K562 (cell line): ENCODE measurements at regions not wholly inside any gene's neighbourhood (a gene's known extent, or its start where the extent isn't known, plus 50 kb on each side); places are given as distances from the start of the nearest gene placed in this dataset.

Source experiments
- ATF1 ChIP-seq, 2 experiments: fragments of 450-650 bp in 1 of 2; IDR thresholded peaks; 2 replicates each; pipeline ENCODE4 v1.6.1; 2016; ENCODE audit warnings: missing compliant biosample characterization in 1 of 2, missing genetic modification characterization in 1 of 2
- BHLHE40 ChIP-seq: IDR thresholded peaks from 2 replicates; pipeline ENCODE4 v1.6.1; 2011; ENCODE audit warnings: low read length, improper control_type of control experiment
- CBFB ChIP-seq: sonication (generic); formaldehyde crosslinking; IDR thresholded peaks from 2 replicates; pipeline ENCODE4 v1.4.0; 2020; ENCODE audit warnings: mild to moderate bottlenecking, missing genetic modification reagents
- DACH1 ChIP-seq: fragments of 450-650 bp; IDR thresholded peaks from 2 replicates; pipeline ENCODE4 v1.6.1; 2018; ENCODE audit not compliant: partially characterized antibody
- DDX20 ChIP-seq: fragments of 450-650 bp; IDR thresholded peaks from 2 replicates; pipeline ENCODE4 v1.6.1; 2016; ENCODE audit warnings: missing genetic modification characterization, low read depth, mild to moderate bottlenecking, missing compliant biosample characterization, moderate library complexity
- ELF2 ChIP-seq: fragments of 250-450 bp; sonication (Bioruptor Pico); IDR thresholded peaks from 2 replicates; pipeline ENCODE4 v1.5.0; 2021; ENCODE audit warnings: mild to moderate bottlenecking
- GABPB1 ChIP-seq: sonication (generic); formaldehyde crosslinking; IDR thresholded peaks from 2 replicates; pipeline ENCODE4 v1.8.0; 2022; ENCODE audit warnings: mild to moderate bottlenecking, missing genetic modification reagents
- LEF1 ChIP-seq: fragments of 450-650 bp; IDR thresholded peaks from 2 replicates; pipeline ENCODE4 v1.6.1; 2016; ENCODE audit warnings: mild to moderate bottlenecking
- NCOA2 ChIP-seq, 2 experiments: fragments of 450-650 bp; IDR thresholded peaks; 2 replicates each; pipeline ENCODE4 v1.6.1; 2018; ENCODE audit warnings: mild to moderate bottlenecking in 2 of 2, moderate library complexity in 1 of 2; ENCODE audit not compliant: partially characterized antibody in 2 of 2
- NEUROD1 ChIP-seq: fragments of 150-350 bp; IDR thresholded peaks from 2 replicates; pipeline ENCODE4 v1.6.1; 2014; ENCODE audit warnings: borderline replicate concordance, low read length, low read depth; ENCODE audit not compliant: partially characterized antibody
- POLR2B ChIP-seq: fragments of 450-650 bp; IDR thresholded peaks from 2 replicates; pipeline ENCODE4 v1.6.1; 2018; ENCODE audit warnings: low read depth; ENCODE audit not compliant: partially characterized antibody
- POLR3A ChIP-seq: IDR thresholded peaks from 2 replicates; pipeline ENCODE4 v1.6.1; 2011; ENCODE audit warnings: borderline replicate concordance, mild to moderate bottlenecking, moderate library complexity; ENCODE audit not compliant: insufficient read length, insufficient read depth; ENCODE audit errors: extremely low read depth
- RNF2 ChIP-seq: sonication (generic); IDR thresholded peaks from 2 replicates; pipeline ENCODE4 v1.6.1; 2016
- SIN3B ChIP-seq: fragments of 450-650 bp; IDR thresholded peaks from 2 replicates; pipeline ENCODE4 v1.6.1; 2017; ENCODE audit warnings: low read depth, mild to moderate bottlenecking, moderate library complexity
- TARDBP ChIP-seq: fragments of 450-650 bp; IDR thresholded peaks from 2 replicates; pipeline ENCODE4 v1.6.1; 2016
- THRA ChIP-seq: fragments of 450-650 bp; IDR thresholded peaks from 2 replicates; pipeline ENCODE4 v1.6.1; 2017; ENCODE audit warnings: mild to moderate bottlenecking, moderate library complexity
- ZNF143 ChIP-seq: sonication (generic); formaldehyde crosslinking; IDR thresholded peaks from 2 replicates; pipeline ENCODE4 v1.9.0; 2022; ENCODE audit warnings: mild to moderate bottlenecking, missing genetic modification reagents
- ZNF165 ChIP-seq: fragments of 250-450 bp; sonication (Bioruptor Pico); IDR thresholded peaks from 2 replicates; pipeline ENCODE4 v1.4.0; 2020; ENCODE audit warnings: borderline replicate concordance
- ZNF24 ChIP-seq: fragments of 450-650 bp; IDR thresholded peaks from 2 replicates; pipeline ENCODE4 v1.6.1; 2016
- ZNF717 ChIP-seq: fragments of 250-450 bp; sonication (Bioruptor Pico); IDR thresholded peaks from 2 replicates; pipeline ENCODE4 v1.5.0; 2021
- ZNF77 ChIP-seq: fragments of 250-450 bp; sonication (Bioruptor Pico); IDR thresholded peaks from 2 replicates; pipeline ENCODE4 v1.5.0; 2020
- TF ChIP-seq, protein P1 (sequence below): fragments of 450-650 bp; formaldehyde crosslinking; IDR thresholded peaks from 2 replicates; pipeline ENCODE4 v1.4.0; 2020; ENCODE audit warnings: mild to moderate bottlenecking, moderate library complexity
- TF ChIP-seq, protein P2 (sequence below): fragments of 250-450 bp; sonication (Bioruptor Pico); IDR thresholded peaks from 2 replicates; pipeline ENCODE4 v1.8.0; 2021; ENCODE audit warnings: mild to moderate bottlenecking, moderate library complexity
- TF ChIP-seq, protein P3 (sequence below), 3 experiments: fragments of 200-800 bp in 1 of 3; fragments of 250-450 bp in 1 of 3; fragments of 450-650 bp in 1 of 3; sonication (Bioruptor Pico) in 1 of 3; sonication (Bioruptor generic) in 1 of 3; formaldehyde crosslinking in 1 of 3; IDR thresholded peaks; 2 replicates each; pipeline versions ENCODE4 v1.6.1 to v1.8.0; 2016 to 2022; ENCODE audit warnings: mild to moderate bottlenecking in 2 of 3, missing genetic modification characterization in 2 of 3, missing compliant biosample characterization in 1 of 3, moderate library complexity in 1 of 3

GRCh38 chr9:124202447-124202971 lies 55.2 kb upstream of the NEK6 start (continued):
- no peak for TF ChIP-seq ZNF77 (CRISPR knock-in tag)
- peak; percentile 54; the same call in 1 of the 2 replicates for TF ChIP-seq GABPB1 (CRISPR knock-in tag)
- TF ChIP-seq CBFB (CRISPR knock-in tag) = no peak
- TF ChIP-seq, protein P1, sequence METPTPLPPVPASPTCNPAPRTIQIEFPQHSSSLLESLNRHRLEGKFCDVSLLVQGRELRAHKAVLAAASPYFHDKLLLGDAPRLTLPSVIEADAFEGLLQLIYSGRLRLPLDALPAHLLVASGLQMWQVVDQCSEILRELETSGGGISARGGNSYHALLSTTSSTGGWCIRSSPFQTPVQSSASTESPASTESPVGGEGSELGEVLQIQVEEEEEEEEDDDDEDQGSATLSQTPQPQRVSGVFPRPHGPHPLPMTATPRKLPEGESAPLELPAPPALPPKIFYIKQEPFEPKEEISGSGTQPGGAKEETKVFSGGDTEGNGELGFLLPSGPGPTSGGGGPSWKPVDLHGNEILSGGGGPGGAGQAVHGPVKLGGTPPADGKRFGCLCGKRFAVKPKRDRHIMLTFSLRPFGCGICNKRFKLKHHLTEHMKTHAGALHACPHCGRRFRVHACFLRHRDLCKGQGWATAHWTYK (CRISPR knock-in tag) = no peak
- TF ChIP-seq ZNF24 = no peak; the same call in 1 of the 2 replicates
- no peak for TF ChIP-seq SIN3B
- TF ChIP-seq, protein P2, sequence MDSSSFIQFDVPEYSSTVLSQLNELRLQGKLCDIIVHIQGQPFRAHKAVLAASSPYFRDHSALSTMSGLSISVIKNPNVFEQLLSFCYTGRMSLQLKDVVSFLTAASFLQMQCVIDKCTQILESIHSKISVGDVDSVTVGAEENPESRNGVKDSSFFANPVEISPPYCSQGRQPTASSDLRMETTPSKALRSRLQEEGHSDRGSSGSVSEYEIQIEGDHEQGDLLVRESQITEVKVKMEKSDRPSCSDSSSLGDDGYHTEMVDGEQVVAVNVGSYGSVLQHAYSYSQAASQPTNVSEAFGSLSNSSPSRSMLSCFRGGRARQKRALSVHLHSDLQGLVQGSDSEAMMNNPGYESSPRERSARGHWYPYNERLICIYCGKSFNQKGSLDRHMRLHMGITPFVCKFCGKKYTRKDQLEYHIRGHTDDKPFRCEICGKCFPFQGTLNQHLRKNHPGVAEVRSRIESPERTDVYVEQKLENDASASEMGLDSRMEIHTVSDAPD = no peak
- no peak for TF ChIP-seq NCOA2 (IDR thresholded peaks at IDR 0.05; ENCODE audit: partially characterized antibody in 2 of 2)
- no peak for TF ChIP-seq POLR2B
- TF ChIP-seq BHLHE40 = peak; percentile 51; the same call in 1 of the 2 replicates
- TF ChIP-seq ZNF165 (CRISPR knock-in tag) = no peak
- TF ChIP-seq ZNF717 = no peak
- no peak for TF ChIP-seq DDX20 (tag)
- TF ChIP-seq ELF2 (CRISPR knock-in tag) = no peak
- no peak for TF ChIP-seq DACH1
- TF ChIP-seq, protein P3, sequence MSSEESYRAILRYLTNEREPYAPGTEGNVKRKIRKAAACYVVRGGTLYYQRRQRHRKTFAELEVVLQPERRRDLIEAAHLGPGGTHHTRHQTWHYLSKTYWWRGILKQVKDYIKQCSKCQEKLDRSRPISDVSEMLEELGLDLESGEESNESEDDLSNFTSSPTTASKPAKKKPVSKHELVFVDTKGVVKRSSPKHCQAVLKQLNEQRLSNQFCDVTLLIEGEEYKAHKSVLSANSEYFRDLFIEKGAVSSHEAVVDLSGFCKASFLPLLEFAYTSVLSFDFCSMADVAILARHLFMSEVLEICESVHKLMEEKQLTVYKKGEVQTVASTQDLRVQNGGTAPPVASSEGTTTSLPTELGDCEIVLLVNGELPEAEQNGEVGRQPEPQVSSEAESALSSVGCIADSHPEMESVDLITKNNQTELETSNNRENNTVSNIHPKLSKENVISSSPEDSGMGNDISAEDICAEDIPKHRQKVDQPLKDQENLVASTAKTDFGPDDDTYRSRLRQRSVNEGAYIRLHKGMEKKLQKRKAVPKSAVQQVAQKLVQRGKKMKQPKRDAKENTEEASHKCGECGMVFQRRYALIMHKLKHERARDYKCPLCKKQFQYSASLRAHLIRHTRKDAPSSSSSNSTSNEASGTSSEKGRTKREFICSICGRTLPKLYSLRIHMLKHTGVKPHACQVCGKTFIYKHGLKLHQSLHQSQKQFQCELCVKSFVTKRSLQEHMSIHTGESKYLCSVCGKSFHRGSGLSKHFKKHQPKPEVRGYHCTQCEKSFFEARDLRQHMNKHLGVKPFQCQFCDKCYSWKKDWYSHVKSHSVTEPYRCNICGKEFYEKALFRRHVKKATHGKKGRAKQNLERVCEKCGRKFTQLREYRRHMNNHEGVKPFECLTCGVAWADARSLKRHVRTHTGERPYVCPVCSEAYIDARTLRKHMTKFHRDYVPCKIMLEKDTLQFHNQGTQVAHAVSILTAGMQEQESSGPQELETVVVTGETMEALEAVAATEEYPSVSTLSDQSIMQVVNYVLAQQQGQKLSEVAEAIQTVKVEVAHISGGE (CRISPR knock-in tag; IDR thresholded peaks at IDR 0.05) = peak in 1 of 3 experiments; percentile 66; a peak in 1 of 6 replicates
- TF ChIP-seq TARDBP = no peak
- no peak for TF ChIP-seq ATF1 (CRISPR knock-in tag; IDR thresholded peaks at IDR 0.05)
- TF ChIP-seq ATF1 (tag; IDR thresholded peaks at IDR 0.05) = peak; percentile 68
- TF ChIP-seq ZNF143 = no peak
- TF ChIP-seq THRA = no peak
- TF ChIP-seq NEUROD1 = peak; percentile 79
- no peak for TF ChIP-seq POLR3A
- TF ChIP-seq LEF1 = peak; percentile 95
- TF ChIP-seq RNF2 = peak; percentile 96
